ENCODE measurements at regions not wholly inside any gene's neighbourhood (a gene's known extent, or its start where the extent isn't known, plus 50 kb on each side); places are given as distances from the start of the nearest gene placed in this dataset.

DNA sequence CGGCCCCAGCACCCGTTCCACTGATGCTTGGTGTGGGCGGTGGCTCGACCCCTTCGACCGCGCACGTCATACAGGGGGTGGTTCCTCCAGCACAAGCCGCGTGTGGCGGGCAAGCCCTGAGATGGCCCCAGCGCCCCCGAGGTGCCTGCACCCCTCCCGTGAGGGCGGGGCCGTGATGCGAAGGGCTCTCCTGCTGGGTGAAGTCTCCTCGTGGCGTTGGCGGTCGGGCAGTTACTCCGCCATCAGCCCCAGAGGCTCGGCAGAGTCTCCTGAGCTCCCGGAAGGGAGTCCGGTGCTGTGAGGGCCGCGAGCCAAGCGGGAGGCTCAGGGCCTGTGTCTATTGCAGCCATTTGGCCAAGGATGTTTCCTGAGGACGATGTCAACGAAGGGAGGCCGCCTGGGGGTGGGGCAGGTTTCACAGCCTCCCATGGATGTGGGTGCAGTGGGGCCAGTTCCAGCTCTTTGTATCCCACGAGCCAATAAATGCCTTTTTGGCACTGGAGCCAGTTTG is 78.1 kb upstream of the GALNT9 start:
- DNase-seq (ENCODE audit: low read depth in 2 of 2): no peak

DNA sequence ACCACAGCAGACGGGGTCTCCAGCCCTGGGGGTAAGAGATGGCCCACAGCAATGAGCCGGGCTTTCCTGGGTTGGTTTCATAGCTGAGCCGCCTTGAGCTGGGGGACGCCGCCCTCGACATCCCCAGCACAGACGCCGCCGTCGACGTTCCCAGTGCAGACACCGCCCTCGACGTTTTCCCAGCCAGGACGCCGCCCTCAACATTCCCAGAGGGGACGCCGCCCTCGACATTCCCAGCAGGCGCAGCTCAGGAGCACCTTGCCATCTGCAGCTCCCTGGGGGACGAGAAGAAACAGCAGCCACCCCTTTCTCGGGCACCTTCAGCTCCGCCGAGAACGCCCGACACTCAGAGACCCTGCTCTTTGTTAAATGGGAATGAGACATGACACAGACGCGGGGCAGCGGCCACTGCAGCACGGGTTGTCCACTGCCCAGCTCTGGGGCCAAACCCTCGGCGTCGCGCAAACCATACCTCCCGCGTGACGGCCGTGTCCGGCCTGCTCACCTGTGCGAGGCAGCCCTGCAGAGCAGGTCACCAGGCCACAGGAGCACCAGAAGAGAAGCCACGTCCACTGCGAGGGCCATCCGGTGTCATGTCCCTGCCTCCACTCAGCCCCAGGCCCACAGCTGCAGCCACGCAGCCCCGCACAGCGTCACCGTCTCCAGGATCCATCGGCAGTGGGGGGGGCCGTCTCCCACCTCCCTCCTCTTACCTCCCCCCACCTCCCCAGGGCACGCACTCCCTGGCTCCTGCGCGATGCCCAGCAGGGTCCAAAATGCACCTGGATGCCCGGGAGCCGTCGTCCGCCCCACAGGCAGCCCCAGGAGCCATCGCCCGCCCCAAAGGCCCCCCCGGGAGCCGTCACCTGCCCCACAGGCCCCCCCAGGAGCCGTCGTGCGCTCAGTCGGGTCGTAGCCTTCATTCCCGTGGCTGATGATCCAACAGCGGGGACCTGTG is 77.4 kb upstream of the GALNT9 start:
- DNase-seq (ENCODE audit: low read depth in 2 of 2): no peak

DNA sequence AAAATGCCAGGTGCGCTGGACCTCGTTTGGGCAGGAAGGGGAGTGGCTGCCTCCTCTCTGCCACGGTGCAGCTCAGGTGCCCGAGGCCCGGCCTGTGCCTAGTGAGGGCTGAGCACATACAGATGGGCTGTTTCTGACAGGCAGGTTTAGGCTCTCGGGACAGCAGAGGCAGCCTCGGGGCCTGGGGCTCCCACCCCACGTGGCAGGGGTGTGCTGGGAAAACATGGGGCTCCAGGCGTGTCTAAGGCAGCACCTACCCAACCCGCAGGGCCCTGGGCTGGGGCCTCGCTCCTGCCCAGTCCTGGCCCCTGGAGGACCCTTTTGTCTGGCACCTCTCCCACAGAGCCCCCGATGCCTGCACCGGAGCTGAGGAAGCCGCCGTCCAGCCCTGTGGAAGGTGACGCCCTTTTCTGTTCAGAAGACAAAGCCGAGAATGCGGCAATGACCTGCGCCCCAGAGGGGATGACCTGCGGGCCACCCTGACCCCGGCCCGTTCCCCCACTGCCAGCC is 76.4 kb upstream of the GALNT9 start:
- no peak for DNase-seq (ENCODE audit: low read depth in 2 of 2)

DNA sequence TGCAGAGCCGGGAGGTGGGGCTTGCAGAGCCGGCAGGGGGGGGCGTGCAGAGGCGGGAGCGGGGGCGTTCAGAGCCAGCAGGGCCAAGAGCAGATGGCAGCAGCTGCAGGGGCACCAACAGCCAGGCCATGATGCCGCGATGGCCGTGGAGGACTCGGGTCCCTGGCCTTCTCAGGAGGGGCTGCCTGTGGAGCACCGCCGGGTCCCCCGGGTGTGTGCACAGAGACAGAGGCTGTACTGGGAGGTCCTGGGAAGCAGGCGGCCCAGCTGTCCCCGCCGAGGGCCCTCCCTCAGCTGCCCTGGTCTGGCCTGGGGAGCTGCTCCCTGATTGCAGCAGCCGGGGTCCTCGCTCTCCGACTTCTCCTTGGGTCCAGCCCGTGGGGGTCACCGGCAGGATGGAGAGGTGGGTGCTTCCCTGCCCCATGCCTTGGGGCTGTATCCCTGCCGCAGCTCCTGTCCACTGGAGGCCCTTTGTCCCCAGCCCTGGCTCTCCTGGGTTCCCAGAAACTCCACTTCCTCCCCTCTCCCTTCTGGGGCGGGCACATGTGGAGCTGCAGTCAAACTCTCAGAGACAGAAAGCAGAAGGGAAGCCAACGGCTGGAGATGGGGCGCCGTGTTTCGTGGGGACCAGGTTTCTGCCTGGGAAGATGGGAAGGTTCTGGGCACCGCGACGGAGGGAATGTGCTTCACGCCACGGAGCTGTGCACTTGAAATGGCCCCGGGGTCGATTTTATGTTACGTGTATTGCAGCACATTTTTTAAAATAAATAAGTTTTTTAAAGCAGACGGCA is 75.8 kb upstream of the GALNT9 start:
- no peak for DNase-seq (ENCODE audit: low read depth in 2 of 2)

DNA sequence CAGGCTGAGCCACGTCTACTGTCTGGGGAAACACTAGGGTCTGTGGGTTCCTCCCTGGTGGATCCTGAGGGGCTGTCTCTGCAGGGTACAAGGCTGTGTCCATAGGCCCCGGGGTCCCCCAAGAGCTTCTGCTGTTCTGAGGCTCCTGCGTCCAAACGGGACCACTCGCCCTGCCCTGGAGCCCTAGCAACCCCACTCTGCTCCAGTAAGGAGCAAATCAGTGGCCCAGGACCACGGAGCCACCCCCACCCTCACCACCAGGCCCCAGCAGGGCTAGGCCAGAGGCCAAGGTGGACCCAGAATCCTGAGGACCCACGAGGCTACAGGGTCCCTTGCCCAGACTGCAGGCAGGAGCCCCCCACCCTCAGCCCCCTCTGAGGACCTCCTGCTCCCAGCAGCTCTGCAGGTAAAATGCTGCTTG is 75.1 kb upstream of the GALNT9 start:
- no peak for DNase-seq (ENCODE audit: low read depth in 2 of 2)

DNA sequence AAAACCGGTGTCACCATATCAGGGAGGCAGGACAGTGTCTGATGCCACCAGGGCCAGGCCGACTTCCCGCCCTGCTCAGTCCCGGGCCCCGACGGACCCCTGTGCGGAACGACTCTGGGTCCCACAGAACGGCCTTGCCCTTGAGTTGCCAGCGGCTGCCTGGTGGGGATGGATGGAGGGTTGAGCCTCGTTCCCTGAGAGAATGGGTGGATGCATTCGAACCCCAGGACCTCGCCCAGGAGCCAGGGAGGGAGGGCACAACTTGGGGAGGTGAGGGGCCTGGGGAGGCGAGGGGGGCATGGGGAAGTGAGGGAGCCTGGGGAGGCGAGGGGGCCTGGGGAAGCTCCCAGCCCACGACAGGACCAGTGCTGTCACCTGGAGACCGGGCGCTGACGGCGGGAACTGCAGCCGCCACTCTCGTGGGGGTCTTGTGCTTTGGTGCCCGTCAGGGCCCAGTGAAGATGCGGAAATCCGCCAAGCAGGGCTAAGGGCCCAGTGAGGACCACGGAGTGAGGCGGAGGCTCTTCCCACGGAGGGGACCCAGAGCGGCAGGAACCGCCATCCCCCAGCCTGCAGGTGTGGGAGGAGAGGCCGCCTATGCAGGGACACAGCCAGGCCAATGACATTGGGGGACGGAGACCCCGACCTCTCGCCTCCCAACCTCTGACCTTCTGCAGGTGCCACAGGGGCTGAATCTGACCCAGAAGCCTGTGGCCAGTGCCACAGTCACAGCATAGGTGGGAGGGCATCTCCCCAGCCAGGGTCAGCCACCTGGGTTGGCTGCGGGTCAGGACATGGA is 74.4 kb upstream of the GALNT9 start:
- DNase-seq (ENCODE audit: low read depth in 2 of 2): no peak

DNA sequence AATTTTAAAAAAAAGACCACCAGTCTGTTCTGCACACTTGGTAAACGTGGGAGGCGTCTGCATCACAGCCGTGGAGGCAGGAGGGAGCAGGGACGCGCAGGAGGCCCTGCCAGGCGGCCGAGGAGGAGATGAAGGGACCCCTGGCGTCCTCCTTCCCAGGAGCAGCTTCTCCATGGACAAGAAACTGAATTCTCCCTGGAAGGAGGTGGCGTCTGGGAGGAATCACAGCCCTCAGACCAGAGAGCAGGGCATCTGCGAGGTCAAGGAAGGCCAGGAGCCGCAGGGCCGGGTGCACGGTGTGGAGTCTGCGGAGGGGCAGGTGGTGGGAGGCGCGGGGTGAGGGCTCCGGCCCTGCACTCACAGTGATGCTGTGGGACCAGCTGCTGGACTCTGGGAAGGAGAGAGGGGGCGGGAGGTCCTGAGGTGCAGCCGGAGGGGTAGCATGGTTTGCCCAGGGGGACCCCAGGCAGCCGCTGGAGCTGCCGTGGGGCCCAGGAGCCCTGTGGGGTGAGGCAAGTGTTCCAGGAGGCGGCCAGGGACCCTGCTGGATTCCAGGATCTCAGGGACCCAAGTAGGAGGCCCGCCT is 73.5 kb upstream of the GALNT9 start:
- DNase-seq (ENCODE audit: low read depth in 2 of 2): no peak

DNA sequence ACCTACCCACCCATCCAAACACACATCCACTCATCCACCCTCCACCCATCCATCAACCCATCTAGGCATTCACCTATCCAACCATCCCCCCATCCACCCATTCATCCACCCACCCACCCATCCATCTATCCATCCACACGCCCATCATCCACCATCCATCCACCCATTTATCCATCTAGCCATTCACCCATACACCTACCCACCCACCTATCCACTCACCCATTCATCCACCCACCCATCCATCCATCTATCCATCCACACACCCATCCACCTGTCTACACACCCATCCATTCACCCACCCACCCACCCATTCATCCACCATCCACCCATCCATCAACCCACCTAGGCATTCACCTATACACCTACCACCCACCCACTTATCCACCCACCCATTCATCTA is 72.6 kb upstream of the GALNT9 start:
- no peak for DNase-seq (ENCODE audit: low read depth in 2 of 2)

DNA sequence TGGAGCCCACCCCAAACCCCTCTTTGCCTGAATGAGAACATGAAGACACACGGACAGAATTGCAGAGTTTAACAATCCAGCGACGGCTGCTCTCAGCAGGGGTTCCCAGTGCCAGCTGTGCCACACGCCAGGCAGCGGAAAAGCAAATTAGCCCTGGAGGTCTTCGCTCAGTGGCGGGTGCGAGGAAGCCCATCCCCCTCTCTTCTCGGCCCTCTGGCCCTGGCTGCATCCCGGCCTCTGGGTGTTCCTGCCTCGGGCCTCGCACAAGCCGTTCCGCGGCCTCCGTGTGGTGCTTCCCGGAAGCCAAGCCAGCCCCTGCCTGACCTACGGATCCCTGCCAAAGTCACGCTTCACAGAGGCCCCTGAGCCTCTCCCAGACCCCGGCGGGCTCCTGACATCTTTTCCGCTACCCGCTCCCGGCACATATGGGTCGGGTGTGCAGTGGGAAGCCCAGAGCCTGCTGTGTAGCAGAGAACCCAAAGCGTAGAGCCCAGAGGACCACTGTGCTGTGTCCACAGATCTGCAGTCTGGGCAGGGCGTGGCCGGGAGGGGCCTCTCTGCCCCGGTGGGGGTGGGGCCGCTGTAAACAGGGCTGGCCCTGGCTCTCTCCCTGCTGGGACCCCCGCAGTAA is 70.7 kb upstream of the GALNT9 start:
- no peak for DNase-seq (ENCODE audit: low read depth in 2 of 2)

DNA sequence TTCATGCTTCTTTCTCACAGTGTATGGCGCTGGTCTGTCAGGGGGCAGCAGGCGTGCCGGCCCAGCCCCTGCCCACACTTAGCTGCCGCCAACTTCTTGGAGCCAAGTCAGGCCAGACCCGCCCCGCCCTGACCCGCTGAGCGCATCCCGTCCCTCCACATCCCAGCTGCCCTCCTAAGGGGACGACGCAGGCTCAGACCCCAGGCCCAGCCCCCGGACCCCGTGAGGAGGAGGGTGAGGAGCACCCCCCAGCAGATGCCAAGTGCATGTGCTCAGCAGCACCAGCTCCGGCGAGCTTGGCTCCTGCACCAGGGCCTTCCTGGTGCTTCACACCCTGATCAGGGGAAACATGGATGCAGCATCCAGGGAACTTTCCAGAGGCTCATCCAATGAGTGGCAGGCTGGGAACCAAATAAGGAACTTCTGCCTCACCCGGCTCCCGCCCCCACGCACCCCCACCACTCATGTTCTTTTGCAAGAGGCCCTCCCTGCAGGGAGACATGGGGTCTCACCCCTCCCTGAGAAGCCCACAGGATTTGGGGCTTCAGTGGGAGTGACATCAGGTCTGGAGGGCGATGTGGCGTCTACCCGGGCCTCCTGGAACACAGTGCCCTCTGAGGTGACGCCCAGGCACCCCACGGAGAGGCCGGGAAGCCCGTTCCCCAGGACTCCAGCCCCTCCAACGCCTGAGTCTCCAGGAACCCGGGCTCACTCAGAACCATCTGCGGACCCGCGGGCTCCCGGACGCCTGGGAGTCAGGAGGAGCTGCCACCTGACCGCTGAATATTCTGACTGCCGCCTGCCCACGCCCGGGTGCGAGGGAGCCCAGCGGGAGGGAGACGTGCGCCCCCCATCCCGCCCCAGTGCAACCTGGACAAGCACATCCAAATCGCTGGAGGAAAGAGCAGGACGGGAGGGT is 70.0 kb upstream of the GALNT9 start:
- no peak for DNase-seq (ENCODE audit: low read depth in 2 of 2)

DNA sequence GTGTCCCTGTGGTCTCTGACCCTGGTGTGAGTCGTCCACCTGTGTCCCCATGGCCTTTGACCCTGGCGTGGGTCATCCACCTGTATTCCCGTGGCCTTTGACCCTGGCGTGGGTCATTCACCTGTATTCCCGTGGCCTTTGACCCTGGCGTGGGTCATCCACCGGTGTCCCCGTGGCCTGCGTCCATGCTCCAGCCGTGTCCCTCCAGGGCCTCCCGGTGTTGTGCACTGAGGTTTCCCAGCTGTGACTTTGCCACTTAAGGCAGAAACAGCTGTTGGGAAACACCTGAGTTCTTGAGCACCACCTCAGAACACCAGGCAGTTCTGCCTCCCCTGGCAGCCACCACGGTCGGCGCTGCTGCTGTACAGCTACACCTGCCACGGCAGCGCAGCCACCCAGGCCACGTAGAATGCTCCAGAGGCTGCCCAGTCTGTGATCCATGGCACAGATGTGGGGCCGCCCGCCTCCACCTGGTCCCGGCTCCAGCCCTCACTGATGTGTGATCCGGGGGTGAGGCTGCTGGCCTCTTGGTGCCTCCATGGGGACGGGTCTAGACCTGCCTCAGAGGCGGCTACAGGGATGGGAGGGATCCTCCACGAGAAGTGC is 69.1 kb upstream of the GALNT9 start:
- DNase-seq (ENCODE audit: low read depth in 2 of 2): no peak

DNA sequence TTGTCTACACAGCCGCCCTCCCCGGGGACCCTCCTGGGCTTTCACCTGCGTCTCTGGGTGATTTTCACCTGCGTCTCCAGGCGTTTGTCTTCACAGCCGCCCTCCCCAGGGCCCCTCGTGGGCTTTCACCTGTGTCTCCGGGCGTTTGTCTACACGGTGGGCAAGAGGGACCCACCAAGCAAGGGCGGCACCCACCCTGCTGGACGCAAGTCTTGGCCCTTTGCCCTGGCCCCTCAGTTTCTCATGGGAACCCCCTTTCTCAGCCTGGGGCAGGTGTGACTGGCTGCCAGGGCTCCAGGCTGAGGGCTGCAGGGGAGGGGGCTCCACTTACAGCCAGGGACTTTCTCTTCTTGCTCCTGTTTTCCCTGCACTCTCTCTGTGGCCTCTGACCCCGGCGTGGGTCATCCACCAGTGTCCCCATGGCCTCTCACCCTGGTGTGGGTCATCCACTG is 68.6 kb upstream of the GALNT9 start:
- no peak for DNase-seq (ENCODE audit: low read depth in 2 of 2)

DNA sequence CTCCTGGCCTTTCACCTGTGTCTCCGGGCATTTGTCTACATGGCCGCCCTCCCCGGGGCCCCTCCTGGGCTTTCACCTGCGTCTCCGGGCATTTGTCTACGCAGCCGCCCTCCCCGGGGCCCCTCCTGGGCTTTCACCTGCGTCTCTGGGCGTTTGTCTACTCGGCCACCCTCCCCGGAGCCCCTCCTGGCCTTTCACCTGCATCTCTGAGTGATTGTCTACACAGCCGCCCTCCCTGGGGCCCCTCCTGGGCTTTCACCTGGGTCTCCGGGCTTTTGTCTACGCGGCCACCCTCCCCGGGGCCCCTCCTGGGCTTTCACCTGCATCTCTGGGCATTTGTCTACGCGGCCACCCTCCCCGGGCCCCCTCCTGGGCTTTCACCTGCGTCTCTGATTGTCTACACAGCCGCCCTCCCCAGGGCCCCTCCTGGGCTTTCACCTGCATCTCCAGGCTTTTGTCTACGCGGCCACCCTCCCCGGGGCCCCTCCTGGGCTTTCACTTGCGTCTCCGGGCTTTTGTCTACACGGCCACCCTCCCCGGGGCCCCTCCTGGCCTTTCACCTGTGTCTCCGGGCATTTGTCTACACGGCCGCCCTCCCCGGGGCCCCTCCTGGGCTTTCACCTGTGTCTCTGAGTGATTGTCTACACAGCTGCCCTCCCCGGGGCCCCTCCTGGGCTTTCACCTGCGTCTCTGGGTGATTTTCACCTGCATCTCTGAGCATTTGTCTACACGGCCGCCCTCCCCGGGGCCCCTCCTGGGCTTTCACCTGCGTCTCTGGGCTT is 68.0 kb upstream of the GALNT9 start:
- no peak for DNase-seq (ENCODE audit: low read depth in 2 of 2)

DNA sequence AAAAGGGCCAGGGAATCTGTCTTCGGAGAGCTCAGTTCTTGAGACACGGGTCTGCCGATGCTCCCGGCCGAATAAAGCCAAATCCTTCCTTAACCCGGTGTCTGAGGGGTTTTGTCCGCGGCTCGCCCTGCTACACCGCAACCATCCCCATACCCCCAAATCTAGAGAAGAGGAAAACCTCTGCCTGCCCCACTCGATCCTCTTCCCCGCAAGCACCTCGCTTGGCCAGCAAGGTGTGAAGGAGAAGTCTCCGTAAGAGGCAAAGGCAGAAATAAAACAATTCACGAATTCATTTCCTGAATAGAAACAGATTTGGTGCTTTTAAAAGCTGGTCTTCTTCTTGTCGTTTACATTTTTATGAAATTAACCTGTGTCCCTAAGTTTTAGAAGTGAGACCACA is 67.3 kb upstream of the GALNT9 start:
- no peak for DNase-seq (ENCODE audit: low read depth in 2 of 2)

DNA sequence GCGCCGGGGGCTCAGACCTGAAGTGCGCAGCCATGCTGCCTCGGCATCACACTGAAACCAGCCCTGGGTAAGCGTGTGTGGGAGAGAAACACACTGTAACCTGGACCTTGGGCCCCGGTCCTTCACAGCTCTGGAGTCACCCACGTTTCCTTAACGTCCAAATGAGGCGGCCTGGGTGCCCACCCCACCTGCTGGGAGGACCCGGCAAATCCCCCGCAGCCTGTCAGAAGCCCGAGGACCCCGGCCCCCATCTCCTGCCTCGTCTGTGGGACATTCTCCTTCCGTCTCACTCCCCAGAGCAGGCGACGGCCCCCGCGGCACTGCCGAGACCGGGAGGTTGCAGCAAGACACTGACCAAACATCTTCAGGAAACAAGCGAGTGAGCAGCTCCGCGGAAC is 66.5 kb upstream of the GALNT9 start:
- DNase-seq (ENCODE audit: low read depth in 2 of 2): no peak

DNA sequence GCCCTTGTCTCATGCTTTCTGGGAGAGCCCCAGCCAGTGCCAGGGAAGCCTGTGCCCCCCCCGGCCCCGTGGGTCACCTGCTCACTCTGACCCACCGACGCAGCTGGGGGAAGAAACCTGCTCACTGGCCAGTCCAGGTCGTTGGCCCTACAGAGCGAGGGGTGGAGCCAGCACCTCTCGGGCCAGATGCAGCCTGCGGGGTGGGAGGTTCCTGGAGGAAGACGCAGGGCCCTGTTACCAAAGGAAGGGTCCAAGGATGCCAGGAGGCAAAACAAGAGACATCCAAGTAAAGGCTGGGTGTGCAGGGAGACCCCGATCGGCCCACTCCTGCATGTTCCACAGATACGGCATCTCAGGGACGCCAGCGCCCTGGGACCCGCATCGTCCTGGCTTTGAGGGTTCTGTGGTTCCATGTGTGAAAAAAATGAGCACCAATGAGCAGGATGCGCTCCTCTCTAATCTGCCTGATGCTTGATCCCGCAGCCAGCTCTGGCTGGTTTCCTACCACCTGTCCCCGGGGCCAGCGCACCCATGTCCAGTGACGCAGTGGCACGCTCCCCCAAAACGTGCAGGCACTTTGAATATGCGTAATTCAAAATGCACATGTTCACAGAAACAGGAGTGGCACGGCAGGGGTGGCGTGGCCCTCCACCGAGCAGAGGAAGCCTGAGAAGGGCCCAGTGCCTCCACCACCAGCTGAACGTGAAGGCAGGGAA is 66.0 kb upstream of the GALNT9 start:
- no peak for DNase-seq (ENCODE audit: low read depth in 2 of 2)

All from stimulated activated CD8-positive, alpha-beta memory T cell treated with anti-CD3 and anti-CD28 coated beads, Interleukin-15, amount 100 ng/mL, for 48 hours (primary cell).